ENCODE measurements at regions not wholly inside any gene's neighbourhood (a gene's known extent, or its start where the extent isn't known, plus 50 kb on each side); places are given as distances from the start of the nearest gene placed in this dataset.
"Not testable (repeated sequence)": the region's sequence is repeated elsewhere in the genome, so short reads cannot be mapped to it uniquely, and the experiment has no call there.

GRCh38 chr16:33711616-33712015 lies 252.2 kb downstream of the TP53TG3F start:
- H3K4me1 ChIP-seq (ENCODE audit: control insufficient read depth, insufficient read depth, low read length, poor library complexity, severe bottlenecking); H3K4me3 ChIP-seq (ENCODE audit: extremely low read depth, insufficient read depth, low read length, poor library complexity, severe bottlenecking); H3K36me3 ChIP-seq (ENCODE audit: control insufficient read depth, insufficient read depth, low read length); H3K9me3 ChIP-seq (ENCODE audit: control insufficient read depth, low read length); H3K27ac ChIP-seq (ENCODE audit: low read depth, low read length, severe bottlenecking): not testable (repeated sequence)
- WGBS, 2 experiments (ENCODE audit: insufficient coverage in 2 of 2): 73 to 82% methylated on average over 4 to 5 of the region's 5 CpGs

GRCh38 chr16:33712308-33712707 lies 252.9 kb downstream of the TP53TG3F start:
- not testable (repeated sequence) for H3K36me3 ChIP-seq (ENCODE audit: control insufficient read depth, insufficient read depth, low read length); H3K27ac ChIP-seq (ENCODE audit: low read depth, low read length, severe bottlenecking); H3K4me1 ChIP-seq (ENCODE audit: control insufficient read depth, insufficient read depth, low read length, poor library complexity, severe bottlenecking); H3K4me3 ChIP-seq (ENCODE audit: extremely low read depth, insufficient read depth, low read length, poor library complexity, severe bottlenecking); H3K9me3 ChIP-seq (ENCODE audit: control insufficient read depth, low read length)
- WGBS, 2 experiments (ENCODE audit: insufficient coverage in 2 of 2): 33 to 50% methylated on average over 1 to 2 of the region's 2 CpGs

- 68 to 87% methylated on average over 2 to 3 of the region's 5 CpGs for WGBS, 2 experiments (ENCODE audit: insufficient coverage in 2 of 2)
- H3K9me3 ChIP-seq (ENCODE audit: control insufficient read depth, low read length); H3K27ac ChIP-seq (ENCODE audit: low read depth, low read length, severe bottlenecking); H3K4me3 ChIP-seq (ENCODE audit: extremely low read depth, insufficient read depth, low read length, poor library complexity, severe bottlenecking); H3K36me3 ChIP-seq (ENCODE audit: control insufficient read depth, insufficient read depth, low read length); H3K4me1 ChIP-seq (ENCODE audit: control insufficient read depth, insufficient read depth, low read length, poor library complexity, severe bottlenecking): not testable (repeated sequence)
Measured at GRCh38 chr16:33712851-33713709, 253.7 kb downstream of the TP53TG3F start.

- not testable (repeated sequence) for H3K4me1 ChIP-seq (ENCODE audit: control insufficient read depth, insufficient read depth, low read length, poor library complexity, severe bottlenecking); H3K4me3 ChIP-seq (ENCODE audit: extremely low read depth, insufficient read depth, low read length, poor library complexity, severe bottlenecking); H3K9me3 ChIP-seq (ENCODE audit: control insufficient read depth, low read length); H3K27ac ChIP-seq (ENCODE audit: low read depth, low read length, severe bottlenecking); H3K36me3 ChIP-seq (ENCODE audit: control insufficient read depth, insufficient read depth, low read length)
- WGBS, 2 experiments (ENCODE audit: insufficient coverage in 2 of 2): 80 to 91% methylated on average over 4 of the region's 6 CpGs
Measured at GRCh38 chr16:33713710-33714538, 254.5 kb downstream of the TP53TG3F start.

GRCh38 chr16:33731167-33731566 lies 271.8 kb downstream of the TP53TG3F start:
- H3K4me3 ChIP-seq (ENCODE audit: extremely low read depth, insufficient read depth, low read length, poor library complexity, severe bottlenecking); H3K27ac ChIP-seq (ENCODE audit: low read depth, low read length, severe bottlenecking); H3K36me3 ChIP-seq (ENCODE audit: control insufficient read depth, insufficient read depth, low read length); H3K4me1 ChIP-seq (ENCODE audit: control insufficient read depth, insufficient read depth, low read length, poor library complexity, severe bottlenecking); H3K9me3 ChIP-seq (ENCODE audit: control insufficient read depth, low read length): not testable (repeated sequence)
- 4 to 11% methylated on average over 2 of the region's 4 CpGs for WGBS, 2 experiments (ENCODE audit: insufficient coverage in 2 of 2)

- no CpG with 5 or more reads among the region's 2 CpGs for WGBS, 2 experiments (ENCODE audit: insufficient coverage in 2 of 2)
- not testable (repeated sequence) for H3K36me3 ChIP-seq (ENCODE audit: control insufficient read depth, insufficient read depth, low read length); H3K27ac ChIP-seq (ENCODE audit: low read depth, low read length, severe bottlenecking); H3K9me3 ChIP-seq (ENCODE audit: control insufficient read depth, low read length); H3K4me1 ChIP-seq (ENCODE audit: control insufficient read depth, insufficient read depth, low read length, poor library complexity, severe bottlenecking); H3K4me3 ChIP-seq (ENCODE audit: extremely low read depth, insufficient read depth, low read length, poor library complexity, severe bottlenecking)
Measured at GRCh38 chr16:33734650-33735049, 275.2 kb downstream of the TP53TG3F start.

- H3K4me3 ChIP-seq (ENCODE audit: extremely low read depth, insufficient read depth, low read length, poor library complexity, severe bottlenecking): not testable (repeated sequence)
Measured at GRCh38 chr16:33766869-33767765, 307.7 kb downstream of the TP53TG3F start.

GRCh38 chr16:33768710-33769109 lies 309.3 kb downstream of the TP53TG3F start:
- H3K27ac ChIP-seq (ENCODE audit: low read depth, low read length, severe bottlenecking); H3K4me3 ChIP-seq (ENCODE audit: extremely low read depth, insufficient read depth, low read length, poor library complexity, severe bottlenecking); H3K36me3 ChIP-seq (ENCODE audit: control insufficient read depth, insufficient read depth, low read length); H3K9me3 ChIP-seq (ENCODE audit: control insufficient read depth, low read length); H3K4me1 ChIP-seq (ENCODE audit: control insufficient read depth, insufficient read depth, low read length, poor library complexity, severe bottlenecking): not testable (repeated sequence)
- 88% methylated on average over 6 of the region's 12 CpGs; no CpG with 5 or more reads in 1 of the 2 experiments for WGBS, 2 experiments (ENCODE audit: insufficient coverage in 2 of 2)

More at GRCh38 chr16:33766869-33767765, 307.7 kb downstream of the TP53TG3F start:
- not testable (repeated sequence) for H3K36me3 ChIP-seq (ENCODE audit: control insufficient read depth, insufficient read depth, low read length); H3K9me3 ChIP-seq (ENCODE audit: control insufficient read depth, low read length); H3K27ac ChIP-seq (ENCODE audit: low read depth, low read length, severe bottlenecking); H3K4me1 ChIP-seq (ENCODE audit: control insufficient read depth, insufficient read depth, low read length, poor library complexity, severe bottlenecking)
- 82 to 92% methylated on average over 7 to 16 of the region's 35 CpGs for WGBS, 2 experiments (ENCODE audit: insufficient coverage in 2 of 2)

GRCh38 chr16:33769180-33769846 lies 309.9 kb downstream of the TP53TG3F start:
- not testable (repeated sequence) for H3K4me1 ChIP-seq (ENCODE audit: control insufficient read depth, insufficient read depth, low read length, poor library complexity, severe bottlenecking); H3K4me3 ChIP-seq (ENCODE audit: extremely low read depth, insufficient read depth, low read length, poor library complexity, severe bottlenecking); H3K27ac ChIP-seq (ENCODE audit: low read depth, low read length, severe bottlenecking); H3K9me3 ChIP-seq (ENCODE audit: control insufficient read depth, low read length); H3K36me3 ChIP-seq (ENCODE audit: control insufficient read depth, insufficient read depth, low read length)
- WGBS, 2 experiments (ENCODE audit: insufficient coverage in 2 of 2): 80% methylated on average over 3 of the region's 25 CpGs; no CpG with 5 or more reads in 1 of the 2 experiments

GRCh38 chr16:33770478-33770877 lies 311.1 kb downstream of the TP53TG3F start:
- H3K36me3 ChIP-seq (ENCODE audit: control insufficient read depth, insufficient read depth, low read length); H3K4me3 ChIP-seq (ENCODE audit: extremely low read depth, insufficient read depth, low read length, poor library complexity, severe bottlenecking); H3K27ac ChIP-seq (ENCODE audit: low read depth, low read length, severe bottlenecking); H3K4me1 ChIP-seq (ENCODE audit: control insufficient read depth, insufficient read depth, low read length, poor library complexity, severe bottlenecking); H3K9me3 ChIP-seq (ENCODE audit: control insufficient read depth, low read length): not testable (repeated sequence)
- 94 to 100% methylated on average over 5 to 47 of the region's 66 CpGs for WGBS, 2 experiments (ENCODE audit: insufficient coverage in 2 of 2)

All from mesodermal cell (in vitro differentiated cells).